IMR-90 (cell line): ENCODE measurements at regions not wholly inside any gene's neighbourhood (a gene's known extent, or its start where the extent isn't known, plus 50 kb on each side); places are given as distances from the start of the nearest gene placed in this dataset.

Experiments used
- CEBPB ChIP-seq: IDR thresholded peaks from 2 replicates; pipeline ENCODE4 v1.6.1; 2012; ENCODE audit warnings: low read depth, low read length, improper control_type of control experiment
- MXI1 ChIP-seq: IDR thresholded peaks from 2 replicates; pipeline ENCODE4 v1.6.1; 2012; ENCODE audit warnings: low read depth, mild to moderate bottlenecking, low read length, moderate library complexity, borderline replicate concordance
- POLR2A ChIP-seq: IDR thresholded peaks from 2 replicates; pipeline ENCODE4 v1.6.1; 2012; ENCODE audit warnings: mild to moderate bottlenecking, low read depth, low read length
- TF ChIP-seq, protein P1 (sequence below): conservative IDR thresholded peaks from 2 replicates; pipeline ENCODE4 v1.5.1; 2012; ENCODE audit warnings: mild to moderate bottlenecking, low read depth, low read length, improper control_type of control experiment

DNA sequence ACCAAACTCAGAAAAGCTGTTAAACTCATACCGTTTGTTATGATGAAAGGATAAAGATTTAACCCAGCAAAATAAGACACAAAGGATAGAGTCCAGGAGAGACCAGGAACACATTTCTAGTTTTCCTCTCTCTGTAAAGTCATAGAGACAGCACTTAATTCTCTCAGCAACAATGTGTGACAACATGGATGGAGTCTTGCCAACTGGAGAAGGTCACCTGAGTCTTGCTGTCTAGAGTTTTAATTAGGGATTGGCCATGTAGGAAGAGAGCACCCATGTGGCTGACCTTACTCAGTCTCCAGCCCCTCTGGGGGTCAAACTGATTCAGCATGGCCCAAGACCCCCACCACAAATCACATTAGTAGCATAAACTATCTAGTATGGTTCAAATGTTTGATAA is 151.0 kb upstream of the ATF7IP start:
- TF ChIP-seq, protein P1, sequence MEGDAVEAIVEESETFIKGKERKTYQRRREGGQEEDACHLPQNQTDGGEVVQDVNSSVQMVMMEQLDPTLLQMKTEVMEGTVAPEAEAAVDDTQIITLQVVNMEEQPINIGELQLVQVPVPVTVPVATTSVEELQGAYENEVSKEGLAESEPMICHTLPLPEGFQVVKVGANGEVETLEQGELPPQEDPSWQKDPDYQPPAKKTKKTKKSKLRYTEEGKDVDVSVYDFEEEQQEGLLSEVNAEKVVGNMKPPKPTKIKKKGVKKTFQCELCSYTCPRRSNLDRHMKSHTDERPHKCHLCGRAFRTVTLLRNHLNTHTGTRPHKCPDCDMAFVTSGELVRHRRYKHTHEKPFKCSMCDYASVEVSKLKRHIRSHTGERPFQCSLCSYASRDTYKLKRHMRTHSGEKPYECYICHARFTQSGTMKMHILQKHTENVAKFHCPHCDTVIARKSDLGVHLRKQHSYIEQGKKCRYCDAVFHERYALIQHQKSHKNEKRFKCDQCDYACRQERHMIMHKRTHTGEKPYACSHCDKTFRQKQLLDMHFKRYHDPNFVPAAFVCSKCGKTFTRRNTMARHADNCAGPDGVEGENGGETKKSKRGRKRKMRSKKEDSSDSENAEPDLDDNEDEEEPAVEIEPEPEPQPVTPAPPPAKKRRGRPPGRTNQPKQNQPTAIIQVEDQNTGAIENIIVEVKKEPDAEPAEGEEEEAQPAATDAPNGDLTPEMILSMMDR = no peak
- TF ChIP-seq POLR2A = no peak
- no peak for TF ChIP-seq CEBPB
- no peak for TF ChIP-seq MXI1
